ENCODE measurements at regions not wholly inside any gene's neighbourhood (a gene's known extent, or its start where the extent isn't known, plus 50 kb on each side); places are given as distances from the start of the nearest gene placed in this dataset.

DNA sequence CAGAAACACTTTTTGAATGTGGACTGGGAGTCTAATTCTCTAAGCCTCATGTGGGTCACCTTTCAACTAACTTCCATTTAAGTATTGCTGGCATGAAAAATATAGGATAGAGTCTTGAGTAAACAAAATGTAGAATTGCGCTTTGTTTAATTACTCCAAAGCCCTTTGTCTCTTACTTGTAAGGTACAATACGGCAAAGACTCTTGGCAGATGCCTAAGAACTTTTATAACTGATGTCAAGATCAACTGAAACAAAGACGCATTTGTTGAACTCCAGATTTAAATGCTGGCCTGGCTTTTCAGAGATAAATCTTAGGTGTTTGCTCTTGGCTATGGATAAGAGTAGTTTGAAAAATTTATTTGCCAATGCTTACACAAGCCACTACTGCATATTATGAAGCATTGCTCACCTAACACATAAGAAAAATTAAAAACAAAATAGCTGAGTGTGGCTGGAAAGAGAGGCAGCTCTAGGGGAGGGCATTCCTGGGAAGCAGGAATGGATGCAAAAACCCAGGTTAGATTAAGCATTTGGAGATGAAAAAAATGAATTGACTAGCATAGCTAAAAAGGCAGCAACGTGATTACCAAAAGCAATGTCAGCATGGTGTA lies 107.3 kb upstream of the STARD13 start:
- TF ChIP-seq EZH2 (IDR thresholded peaks at IDR 0.05; ENCODE audit: borderline replicate concordance, low read length) (no peak), CTCF (conservative IDR thresholded peaks at IDR 0.05 in 1 of 2, IDR thresholded peaks at IDR 0.05 in 1 of 2; ENCODE audit: extremely low read depth in 1 of 2, insufficient read depth in 1 of 2, low read depth in 1 of 2, low read length in 2 of 2) (no peak)
